ACHN (cell line): ENCODE measurements at regions not wholly inside any gene's neighbourhood (a gene's known extent, or its start where the extent isn't known, plus 50 kb on each side); places are given as distances from the start of the nearest gene placed in this dataset.

Experiments
- DNase-seq: peaks from one replicate; pipeline ENCODE4 v3.0.0-alpha.2; 2015
- in situ Hi-C: cut with HindIII; loops from 2 replicates; pipeline ENCODE4 v1.10.0; 2017; ENCODE audit warnings: low sequenced_read_pairs, low pct_ligation_motif_present, low pct_unique_long_range_greater_than_20kb

- no peak for DNase-seq
- in situ Hi-C loops: no loop called here
Observed at GRCh38 chrX:39011454-39012221, 210.4 kb downstream of the MID1IP1 start.

GRCh38 chrX:39012621-39013111 is 211.4 kb downstream of the MID1IP1 start:
- in situ Hi-C loops: no loop called here
- DNase-seq: no peak

GRCh38 chrX:39016556-39016955 is 215.3 kb downstream of the MID1IP1 start:
- DNase-seq: no peak
- in situ Hi-C loops: no loop called here

GRCh38 chrX:39017077-39017476 is 215.8 kb downstream of the MID1IP1 start:
- DNase-seq: no peak
- in situ Hi-C loops: no loop called here

GRCh38 chrX:39017716-39018115 is 216.5 kb downstream of the MID1IP1 start:
- in situ Hi-C loops: no loop called here
- DNase-seq: no peak

- no peak for DNase-seq
- in situ Hi-C loops: no loop called here
Observed at GRCh38 chrX:39018541-39018940, 217.3 kb downstream of the MID1IP1 start.

GRCh38 chrX:39019056-39019455 is 217.8 kb downstream of the MID1IP1 start:
- DNase-seq: no peak
- in situ Hi-C loops: no loop called here

- no peak for DNase-seq
- in situ Hi-C loops: no loop called here
Observed at GRCh38 chrX:39020051-39020669, 218.9 kb downstream of the MID1IP1 start.

GRCh38 chrX:39022106-39022505 is 220.8 kb downstream of the MID1IP1 start:
- in situ Hi-C loops: no loop called here
- no peak for DNase-seq

- no peak for DNase-seq
- in situ Hi-C loops: no loop called here
Observed at GRCh38 chrX:39029221-39029620, 228.0 kb downstream of the MID1IP1 start.

- DNase-seq: no peak
- in situ Hi-C loops: no loop called here
Observed at GRCh38 chrX:39030636-39031035, 229.4 kb downstream of the MID1IP1 start.

GRCh38 chrX:39039890-39040289 is 238.6 kb downstream of the MID1IP1 start:
- in situ Hi-C loops: no loop called here
- no peak for DNase-seq

GRCh38 chrX:39043838-39044550 is 242.7 kb downstream of the MID1IP1 start:
- no peak for DNase-seq
- in situ Hi-C loops: no loop called here

GRCh38 chrX:39047174-39047573 is 245.9 kb downstream of the MID1IP1 start:
- in situ Hi-C loops: no loop called here
- no peak for DNase-seq

GRCh38 chrX:39049975-39050374 is 248.7 kb downstream of the MID1IP1 start:
- no peak for DNase-seq
- in situ Hi-C loops: no loop called here

- in situ Hi-C loops: no loop called here
- no peak for DNase-seq
Observed at GRCh38 chrX:39050427-39050826, 249.2 kb downstream of the MID1IP1 start.

GRCh38 chrX:39052751-39053150 is 251.5 kb downstream of the MID1IP1 start:
- in situ Hi-C loops: no loop called here
- DNase-seq: no peak

- in situ Hi-C loops: no loop called here
Observed at GRCh38 chrX:39058724-39059123, 257.5 kb downstream of the MID1IP1 start.

GRCh38 chrX:39059866-39060265 is 258.6 kb downstream of the MID1IP1 start:
- DNase-seq: no peak
- in situ Hi-C loops: no loop called here

More at GRCh38 chrX:39058724-39059123, 257.5 kb downstream of the MID1IP1 start:
- DNase-seq: no peak
